Ovary (tissue), 3 donors: ENCODE measurements at regions not wholly inside any gene's neighbourhood (a gene's known extent, or its start where the extent isn't known, plus 50 kb on each side); places are given as distances from the start of the nearest gene placed in this dataset.

ENCODE experiments used
- CTCF ChIP-seq, 3 donors: fragments of 450-650 bp in 2 of 3; fragments of 200-600 bp in 1 of 3; IDR thresholded peaks; one replicate each; pipeline versions ENCODE4 v1.5.1 to v1.8.0; 2016 to 2022; ENCODE audit warnings: antibody characterized with exemption in 3 of 3, mild to moderate bottlenecking in 1 of 3
- POLR2A ChIP-seq: fragments of 450-650 bp; IDR thresholded peaks from one replicate; pipeline ENCODE4 v1.6.1; 2017; ENCODE audit warnings: antibody characterized with exemption, mild to moderate bottlenecking, moderate library complexity
- donor health status: DM: no; HTN: no; CAD: no.

- no peak for TF ChIP-seq CTCF (IDR thresholded peaks at IDR 0.05)
- no peak for TF ChIP-seq POLR2A
Observed at GRCh38 chr13:34201050-34201913, 383.3 kb downstream of the RFC3 start.
